ENCODE measurements at regions not wholly inside any gene's neighbourhood (a gene's known extent, or its start where the extent isn't known, plus 50 kb on each side); places are given as distances from the start of the nearest gene placed in this dataset.

- H3K4me3 ChIP-seq, result no peak overlapping the region
Observed at GRCh38 chr9:108803428-108804065, 52.2 kb downstream of the ACTL7B start.

GRCh38 chr9:108802967-108803366 lies 52.8 kb downstream of the ACTL7B start:
- no peak overlapping the region for H3K4me3 ChIP-seq
- TF ChIP-seq CTCF (IDR thresholded peaks at IDR 0.05), result no peak
- no peaks in the 10 kb centered on the region for H3K27me3 ChIP-seq
- H3K36me3 ChIP-seq, result no peaks in the 10 kb centered on the region
- intact Hi-C loops (cut with DNase I), result no loop called here
- no peak overlapping the region for H3K27ac ChIP-seq
- 89 to 92% methylated on average over 4 of the region's 4 CpGs for WGBS, 2 donors
- peaks cover 0 to 12% (median 0%) of the 10 kb centered on the region in 9 donors for H3K4me1 ChIP-seq
- no peaks in the 10 kb centered on the region for H3K9me3 ChIP-seq
- ATAC-seq (no peak), DNase-seq (no peak)

More at GRCh38 chr9:108803428-108804065, 52.2 kb downstream of the ACTL7B start:
- 68 to 70% methylated on average over 3 of the region's 3 CpGs for WGBS, 2 donors
- Histone ChIP-seq H3K4me1 (peaks cover 0 to 12% (median 0%) of the 10 kb centered on the region in 9 donors), H3K9me3 (no peaks in the 10 kb centered on the region), H3K27me3 (no peaks in the 10 kb centered on the region), H3K36me3 (no peaks in the 10 kb centered on the region), H3K27ac (no peak overlapping the region)
- DNase-seq (no peak), ATAC-seq (no peak)
- no peak for TF ChIP-seq CTCF (IDR thresholded peaks at IDR 0.05)
- intact Hi-C loops (cut with DNase I), result no loop called here

GRCh38 chr9:108801949-108802348 lies 53.8 kb downstream of the ACTL7B start:
- no peak overlapping the region for H3K27ac ChIP-seq
- DNase-seq, result no peak
- peaks cover 0 to 12% (median 0%) of the 10 kb centered on the region in 9 donors for H3K4me1 ChIP-seq
- H3K27me3 ChIP-seq, result no peaks in the 10 kb centered on the region
- TF ChIP-seq CTCF (IDR thresholded peaks at IDR 0.05), result no peak
- WGBS, 2 donors, result 55 to 63% methylated on average over 2 of the region's 2 CpGs
- intact Hi-C loops (cut with DNase I), result no loop called here
- no peak overlapping the region for H3K4me3 ChIP-seq
- H3K9me3 ChIP-seq, result no peaks in the 10 kb centered on the region
- H3K36me3 ChIP-seq, result no peaks in the 10 kb centered on the region
- ATAC-seq, result no peak

GRCh38 chr9:108800632-108801099 lies 55.1 kb downstream of the ACTL7B start:
- ATAC-seq, result peak; percentile 76 to 96 (median 91)
- 34 to 56% methylated on average over 3 of the region's 3 CpGs for WGBS, 2 donors
- Histone ChIP-seq H3K27me3 (no peaks in the 10 kb centered on the region), H3K9me3 (no peaks in the 10 kb centered on the region), H3K36me3 (no peaks in the 10 kb centered on the region), H3K4me1 (peaks cover 0 to 12% (median 0%) of the 10 kb centered on the region in 9 donors), H3K4me3 (no peak overlapping the region), H3K27ac (peak overlapping the region in 6 of 10 donors; percentile 49 to 76 (median 60))
- TF ChIP-seq CTCF (IDR thresholded peaks at IDR 0.05), result no peak
- peak; percentile 42 to 58 for DNase-seq
- intact Hi-C loops (cut with DNase I), result no loop called here

Data from heart right ventricle (tissue), 16 donors.